Stomach (tissue), 8 donors: ENCODE measurements at regions not wholly inside any gene's neighbourhood (a gene's known extent, or its start where the extent isn't known, plus 50 kb on each side); places are given as distances from the start of the nearest gene placed in this dataset.
"Not testable (repeated sequence)": the region's sequence is repeated elsewhere in the genome, so short reads cannot be mapped to it uniquely, and the experiment has no call there.

Experiments
- DNase-seq, 2 donors: peaks; one replicate each; pipeline versions ENCODE4 v3.0.0 to v3.0.0-alpha.2; 2013 to 2019
- H3K27ac ChIP-seq, 5 donors: fragments of 200-600 bp in 4 of 5; sonication (generic) in 4 of 5; one replicate each; pipeline ENCODE4 v1.5.1; 2013 to 2019; ENCODE audit warnings: mild to moderate bottlenecking in 1 of 5, moderate library complexity in 1 of 5
- H3K27me3 ChIP-seq, 3 donors: fragments of 200-600 bp; sonication (generic); one replicate each; pipeline ENCODE4 v1.5.1; 2017 to 2019; ENCODE audit warnings: mixed run types in 1 of 3
- H3K36me3 ChIP-seq, 4 donors: fragments of 200-600 bp; sonication (generic); 1 replicate in 3 of 4; 2 replicates in 1 of 4; pipeline ENCODE4 v1.5.1; 2016 to 2019
- H3K4me1 ChIP-seq, 4 donors: fragments of 200-600 bp; sonication (generic); one replicate each; pipeline ENCODE4 v1.5.1; 2016 to 2019
- H3K4me3 ChIP-seq, 4 donors: fragments of 200-600 bp; sonication (generic) in 3 of 4; one replicate each; pipeline ENCODE4 v1.5.1; 2016 to 2019; ENCODE audit warnings: mild to moderate bottlenecking in 1 of 4
- H3K9me3 ChIP-seq, 4 donors: fragments of 200-600 bp; sonication (generic); one replicate each; pipeline ENCODE4 v1.5.1; 2016 to 2019
- CTCF ChIP-seq, 7 experiments: fragments of 450-650 bp in 4 of 7; fragments of 200-600 bp in 3 of 7; sonication (generic) in 3 of 7; IDR thresholded peaks; one replicate each; pipeline ENCODE4 v1.5.1; 2016 to 2019; ENCODE audit warnings: antibody characterized with exemption in 7 of 7, control low read depth in 2 of 7, mild to moderate bottlenecking in 1 of 7
- EP300 ChIP-seq: sonication (generic); formaldehyde crosslinking; IDR thresholded peaks from one replicate; pipeline ENCODE4 v1.6.1; 2017; ENCODE audit warnings: antibody characterized with exemption
- POLR2A ChIP-seq, 4 donors: fragments of 450-650 bp; IDR thresholded peaks; one replicate each; pipeline ENCODE4 v1.6.1; 2016; ENCODE audit warnings: antibody characterized with exemption in 4 of 4, control low read depth in 2 of 4, mild to moderate bottlenecking in 1 of 4, moderate library complexity in 1 of 4
- POLR2AphosphoS5 ChIP-seq, 3 donors: sonication (generic); formaldehyde crosslinking; IDR thresholded peaks; one replicate each; pipeline ENCODE4 v1.6.1; 2016; ENCODE audit warnings: antibody characterized with exemption in 3 of 3
- WGBS, 5 donors: extraction: QIAGEN DNeasy Blood & Tissue Kit in 3 of 5; methylation state at CpG; one replicate each; pipeline versions ENCODE4 v1.1.5 to v1.1.7; 2013 to 2018; 5-methylcytosine and 5-hydroxymethylcytosine counted together
- intact Hi-C: fragments of 100-400 bp; cut with DNase I; formaldehyde crosslinking; loops from one replicate; pipeline ENCODE4 v1.15.1; 2023; ENCODE audit warnings: low total_unique reads
- donor health status: healthy with polysubstance abuse.
- donor health status: Bipolar disorder and iron deficiency.
- donor health status: healthy.

DNA sequence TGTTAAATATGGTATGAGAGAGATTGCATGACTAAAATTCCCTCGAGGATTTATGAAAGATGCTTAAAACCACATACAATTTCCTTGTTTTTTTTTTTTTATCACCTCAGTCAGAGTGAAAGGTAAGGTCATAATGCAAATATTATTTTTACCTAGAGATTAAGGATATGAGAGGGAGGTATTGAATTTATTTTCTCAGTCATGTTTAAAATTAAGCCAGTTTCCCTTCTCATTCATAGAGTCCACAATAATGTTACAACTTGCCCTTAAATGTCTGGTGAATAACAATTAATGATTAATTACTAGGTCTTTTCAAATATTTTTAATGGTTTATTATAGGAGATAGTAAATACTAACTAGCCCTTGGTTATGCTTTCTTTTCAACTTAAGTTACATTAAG lies 144.9 kb upstream of the HAPLN1 start:
- H3K36me3 ChIP-seq = no peaks in the 10 kb centered on the region
- no peak overlapping the region for H3K4me3 ChIP-seq
- no peak overlapping the region for H3K27ac ChIP-seq
- intact Hi-C loops = no loop called here
- no peak for DNase-seq
- H3K27me3 ChIP-seq = no peaks in the 10 kb centered on the region
- TF ChIP-seq POLR2AphosphoS5 (IDR thresholded peaks at IDR 0.05) (no peak), EP300 (no peak), CTCF (IDR thresholded peaks at IDR 0.05) (no peak), POLR2A (IDR thresholded peaks at IDR 0.05) (no peak)
- no peaks in the 10 kb centered on the region for H3K9me3 ChIP-seq
- no peaks in the 10 kb centered on the region for H3K4me1 ChIP-seq
- 24 to 46% (median 43%) methylated on average over 1 of the region's 1 CpG for WGBS, 5 donors

GRCh38 chr5:83864652-83865051 lies 144.0 kb upstream of the HAPLN1 start:
- intact Hi-C loops = no loop called here
- TF ChIP-seq POLR2A (IDR thresholded peaks at IDR 0.05) = no peak
- TF ChIP-seq EP300 = no peak
- no peak for TF ChIP-seq POLR2AphosphoS5 (IDR thresholded peaks at IDR 0.05)
- TF ChIP-seq CTCF (IDR thresholded peaks at IDR 0.05) = no peak
- H3K36me3 ChIP-seq = no peaks in the 10 kb centered on the region
- H3K4me1 ChIP-seq = no peaks in the 10 kb centered on the region
- no peaks in the 10 kb centered on the region for H3K9me3 ChIP-seq
- H3K27me3 ChIP-seq = no peaks in the 10 kb centered on the region
- WGBS, 5 donors = 37 to 72% (median 50%) methylated on average over 1 of the region's 1 CpG
- no peak overlapping the region for H3K4me3 ChIP-seq
- no peak overlapping the region for H3K27ac ChIP-seq
- DNase-seq = no peak

DNA sequence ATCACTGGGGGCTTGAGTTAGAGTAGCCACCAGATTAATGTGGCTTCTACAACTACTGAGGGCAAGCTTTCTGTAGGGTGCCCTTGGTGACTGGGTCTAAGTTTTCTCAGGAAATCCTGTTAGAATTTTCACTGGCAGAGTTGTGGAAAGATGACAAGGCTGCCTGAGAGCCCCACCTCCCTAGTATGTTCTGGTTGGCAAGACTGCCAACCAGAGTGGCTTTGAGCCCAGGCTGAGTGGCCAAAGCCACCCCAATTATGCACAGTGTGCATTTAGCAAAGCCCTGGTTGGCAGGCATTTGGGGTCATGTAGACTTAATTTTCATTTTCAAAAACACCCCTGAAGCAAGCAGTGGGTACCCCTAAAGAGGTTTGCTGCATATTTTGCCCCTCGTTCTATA lies 136.7 kb upstream of the HAPLN1 start:
- H3K4me1 ChIP-seq = no peaks in the 10 kb centered on the region
- intact Hi-C loops = no loop called here

DNA sequence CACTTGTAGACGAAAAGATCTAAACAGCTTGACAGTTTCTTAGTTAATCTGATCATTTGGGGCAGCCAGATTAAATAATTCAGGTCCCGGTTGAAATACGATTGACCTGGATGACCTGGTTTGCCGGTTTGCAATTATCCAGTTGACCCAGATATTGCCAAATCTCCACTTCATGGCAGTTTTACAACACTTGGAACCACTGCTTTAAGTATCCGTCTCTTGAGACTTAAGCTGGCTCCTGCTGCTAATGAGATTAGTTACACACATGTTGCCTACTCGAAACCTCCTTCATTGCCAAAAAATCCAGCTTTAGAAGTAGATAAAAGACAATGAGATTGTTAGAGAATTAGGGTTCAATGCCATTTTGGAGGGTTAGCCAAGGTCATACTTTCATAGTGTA lies 136.2 kb upstream of the HAPLN1 start:
- 63 to 79% (median 67%) methylated on average over 6 of the region's 6 CpGs for WGBS, 5 donors
- DNase-seq = no peak
- H3K36me3 ChIP-seq = no peaks in the 10 kb centered on the region
- H3K27me3 ChIP-seq = no peaks in the 10 kb centered on the region
- H3K4me1 ChIP-seq = no peaks in the 10 kb centered on the region
- no peak overlapping the region for H3K4me3 ChIP-seq
- no peak overlapping the region for H3K27ac ChIP-seq
- TF ChIP-seq EP300 = no peak
- no peak for TF ChIP-seq CTCF (IDR thresholded peaks at IDR 0.05)
- no peak for TF ChIP-seq POLR2A (IDR thresholded peaks at IDR 0.05)
- TF ChIP-seq POLR2AphosphoS5 (IDR thresholded peaks at IDR 0.05) = no peak
- intact Hi-C loops = no loop called here
- H3K9me3 ChIP-seq = no peaks in the 10 kb centered on the region

More for the DNA sequence above, 136.7 kb upstream of the HAPLN1 start:
- no peak overlapping the region for H3K4me3 ChIP-seq
- no peak for DNase-seq
- H3K9me3 ChIP-seq = no peaks in the 10 kb centered on the region
- H3K27me3 ChIP-seq = no peaks in the 10 kb centered on the region
- 74 to 89% (median 78%) methylated on average over 1 of the region's 1 CpG for WGBS, 5 donors
- H3K27ac ChIP-seq = no peak overlapping the region
- no peak for TF ChIP-seq EP300
- TF ChIP-seq CTCF (IDR thresholded peaks at IDR 0.05) = no peak
- TF ChIP-seq POLR2AphosphoS5 (IDR thresholded peaks at IDR 0.05) = no peak
- TF ChIP-seq POLR2A (IDR thresholded peaks at IDR 0.05) = no peak
- no peaks in the 10 kb centered on the region for H3K36me3 ChIP-seq

DNA sequence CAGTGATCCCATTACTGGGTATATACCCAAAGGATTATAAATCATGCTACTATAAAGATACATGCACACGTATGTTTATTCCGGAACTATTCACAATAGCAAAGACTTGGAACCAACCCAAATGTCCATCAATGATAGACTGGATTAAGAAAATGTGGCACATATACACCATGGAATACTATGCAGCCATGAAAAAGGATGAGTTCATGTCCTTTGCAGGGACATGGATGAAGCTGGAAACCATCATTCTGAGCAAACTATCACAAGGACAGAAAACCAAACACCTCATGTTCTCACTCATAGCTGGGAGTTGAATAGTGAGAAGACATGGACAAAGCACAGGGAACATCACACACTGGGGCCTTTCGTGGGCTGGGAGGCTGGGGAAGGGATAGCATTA lies 129.8 kb upstream of the HAPLN1 start:
- H3K27ac ChIP-seq, intact Hi-C loops, H3K4me3 ChIP-seq, H3K4me1 ChIP-seq, H3K27me3 ChIP-seq, H3K9me3 ChIP-seq, H3K36me3 ChIP-seq, DNase-seq: not testable (repeated sequence)
- 82 to 96% (median 92%) methylated on average over 3 of the region's 3 CpGs for WGBS, 5 donors
